ENCODE measurements at regions not wholly inside any gene's neighbourhood (a gene's known extent, or its start where the extent isn't known, plus 50 kb on each side); places are given as distances from the start of the nearest gene placed in this dataset.

GRCh38 chr12:87201598-87201997 lies 827.6 kb downstream of the C12orf50 start:
- TF ChIP-seq CTCF (IDR thresholded peaks at IDR 0.05), result no peak
- no peak for TF ChIP-seq POLR2A (IDR thresholded peaks at IDR 0.05)

Data from upper lobe of left lung (tissue), 4 donors.